NCI-H1930 (cell line): ENCODE measurements at regions not wholly inside any gene's neighbourhood (a gene's known extent, or its start where the extent isn't known, plus 50 kb on each side); places are given as distances from the start of the nearest gene placed in this dataset.

Experiments used
- DNase-seq, 2 experiments: peaks; one replicate each; lab custom pipeline; 2025; lab: John Stamatoyannopoulos, UW

DNA sequence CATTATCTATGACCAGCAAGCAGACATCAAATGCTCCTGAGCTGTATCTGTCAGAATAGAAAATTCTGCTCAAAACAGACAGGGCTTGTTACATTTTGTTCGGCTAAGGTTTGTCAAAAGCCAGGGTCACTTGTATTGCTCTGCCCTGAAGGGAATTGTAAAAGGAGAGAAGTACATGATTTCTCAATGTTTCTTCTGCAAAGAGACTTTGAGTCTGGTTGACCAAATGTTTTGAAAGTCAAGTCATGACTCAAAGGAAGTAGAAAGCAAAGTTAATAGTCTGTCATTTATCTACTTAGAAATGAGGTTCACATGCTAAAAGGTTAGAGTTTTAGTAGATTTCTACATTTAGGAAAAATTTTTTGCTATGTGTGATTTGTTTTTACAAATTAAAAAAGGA is 1624.1 kb upstream of the ZEB2 start:
- DNase-seq: no peak

DNA sequence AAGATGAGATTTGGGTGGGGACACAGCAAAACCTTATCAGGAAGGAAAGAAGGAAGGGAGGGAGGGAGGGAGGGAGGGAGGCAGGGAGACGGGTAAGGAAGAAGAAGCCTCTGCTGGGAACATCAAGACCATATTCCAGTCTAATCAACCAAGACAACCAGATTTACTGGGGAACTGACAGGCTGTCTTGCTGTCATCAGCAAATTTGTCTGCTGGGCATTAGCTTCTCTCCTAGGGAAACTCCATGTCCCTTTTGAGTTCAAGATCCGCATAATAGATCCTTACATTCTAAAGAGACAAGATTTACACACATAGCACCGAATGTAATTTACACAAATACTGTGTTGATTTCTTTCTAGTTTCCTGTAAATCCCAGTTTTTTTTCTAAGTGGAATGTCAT is 1618.9 kb upstream of the ZEB2 start:
- no peak for DNase-seq

DNA sequence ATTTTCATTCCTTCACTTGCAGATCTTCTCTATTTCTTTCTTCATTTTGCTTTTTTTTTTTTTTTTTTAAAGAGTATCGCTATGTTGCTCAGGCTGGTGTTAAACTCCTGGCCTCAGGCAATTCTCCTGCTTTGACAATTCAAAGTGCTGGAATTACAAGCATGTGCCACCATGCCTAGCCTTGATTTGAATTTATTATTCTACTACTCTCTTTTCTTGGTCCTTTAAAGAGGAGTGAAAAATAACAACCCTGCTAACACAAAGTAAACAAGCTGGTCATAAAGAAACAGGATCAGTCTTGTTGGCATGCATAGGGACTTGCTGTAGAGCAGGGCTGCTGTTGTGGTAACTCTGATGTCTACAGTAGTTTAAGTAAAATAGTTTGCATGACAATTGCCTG is 1615.3 kb upstream of the ZEB2 start:
- no peak for DNase-seq

DNA sequence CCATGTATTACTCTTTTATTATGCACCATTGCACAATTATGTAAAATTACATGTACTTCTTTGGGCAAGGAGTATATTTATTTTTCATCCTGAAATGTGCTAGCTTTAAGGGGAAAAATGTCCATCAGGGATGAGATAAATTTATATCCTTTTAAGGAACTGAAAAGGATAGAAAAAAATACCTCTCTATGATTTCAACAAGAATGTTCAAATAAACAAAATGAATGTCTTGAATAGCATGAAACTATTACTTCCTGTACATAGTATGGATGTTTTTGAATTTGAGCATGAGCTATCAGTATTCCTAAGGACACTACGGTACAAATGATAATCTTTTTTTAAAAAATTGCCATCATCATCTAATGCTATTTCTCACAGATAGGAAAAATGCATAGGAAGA is 1611.9 kb upstream of the ZEB2 start:
- DNase-seq: no peak

DNA sequence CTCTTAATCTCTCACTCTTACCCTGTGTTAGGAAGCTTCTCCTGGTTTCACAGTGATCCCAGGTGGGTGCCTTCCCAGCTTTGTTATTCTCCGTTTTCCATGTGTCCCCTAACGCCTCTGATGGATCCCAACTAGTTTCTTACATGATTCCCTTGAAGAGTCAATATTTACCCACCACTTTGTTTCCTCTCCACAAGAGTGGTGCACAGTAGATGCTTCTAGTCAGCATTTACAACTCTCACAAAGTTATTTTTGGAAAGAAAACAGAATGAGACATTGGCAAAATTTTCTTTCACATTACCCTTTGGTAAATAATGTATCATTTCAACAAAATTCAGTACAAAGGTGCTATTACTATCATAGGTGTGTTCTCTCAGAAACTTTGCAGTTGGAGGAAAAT is 1611.1 kb upstream of the ZEB2 start:
- no peak for DNase-seq

DNA sequence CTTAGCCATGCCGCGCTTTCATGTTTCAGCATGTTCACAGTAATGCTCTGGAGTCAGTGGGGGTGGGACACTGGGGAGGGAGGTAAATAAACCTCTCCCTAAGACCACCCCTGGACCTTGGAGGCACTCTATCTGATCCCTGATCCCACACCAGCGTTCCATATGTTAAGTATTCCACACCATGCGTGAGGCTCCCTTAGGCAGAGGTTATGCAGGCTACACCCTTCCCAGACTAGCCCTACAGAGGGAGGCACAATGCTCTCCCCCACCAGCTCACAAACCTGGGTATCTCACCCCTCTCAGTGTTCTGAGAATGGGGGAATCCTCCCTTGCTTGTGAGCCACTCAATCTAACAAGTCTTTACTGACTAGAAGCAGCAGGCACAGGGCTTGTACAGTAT is 1610.4 kb upstream of the ZEB2 start:
- no peak for DNase-seq

DNA sequence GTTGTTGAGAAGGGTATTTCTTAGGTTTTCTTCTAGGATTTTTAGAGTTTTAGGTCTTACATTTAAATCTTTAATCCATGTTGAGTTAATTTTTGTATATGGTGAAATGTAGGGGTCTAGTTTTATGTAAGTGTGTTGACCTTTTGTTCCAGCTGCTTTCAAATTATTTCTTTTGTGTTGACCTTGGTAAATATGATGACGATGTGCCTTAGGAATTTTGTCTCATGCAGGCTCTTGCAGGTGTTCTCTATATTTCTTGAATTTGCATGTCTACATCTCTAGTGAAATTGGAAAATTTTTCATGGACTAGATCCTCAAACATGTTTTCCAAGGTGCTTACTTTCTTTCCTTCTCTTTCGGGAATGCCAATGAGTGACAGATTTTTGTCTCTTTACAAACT is 1609.3 kb upstream of the ZEB2 start:
- no peak for DNase-seq

DNA sequence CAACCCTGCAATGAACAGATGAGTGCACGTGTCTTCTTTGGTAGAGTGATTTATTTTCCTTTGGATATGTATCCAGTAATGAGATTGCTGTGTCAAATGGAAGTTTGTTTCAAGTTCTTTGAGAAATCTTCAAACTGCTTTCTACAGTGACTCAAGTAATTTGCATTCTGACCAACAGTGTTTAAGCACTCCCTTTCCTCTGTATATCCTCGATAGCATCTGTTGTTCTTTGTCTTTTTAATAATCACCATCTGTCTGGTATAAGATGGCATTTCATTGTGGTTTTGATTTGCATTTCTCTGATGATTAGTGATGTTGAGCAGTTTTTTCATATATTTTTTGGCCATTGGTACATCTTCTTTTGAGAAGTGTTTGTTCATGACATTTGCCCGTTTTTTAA is 1608.3 kb upstream of the ZEB2 start:
- no peak for DNase-seq

DNA sequence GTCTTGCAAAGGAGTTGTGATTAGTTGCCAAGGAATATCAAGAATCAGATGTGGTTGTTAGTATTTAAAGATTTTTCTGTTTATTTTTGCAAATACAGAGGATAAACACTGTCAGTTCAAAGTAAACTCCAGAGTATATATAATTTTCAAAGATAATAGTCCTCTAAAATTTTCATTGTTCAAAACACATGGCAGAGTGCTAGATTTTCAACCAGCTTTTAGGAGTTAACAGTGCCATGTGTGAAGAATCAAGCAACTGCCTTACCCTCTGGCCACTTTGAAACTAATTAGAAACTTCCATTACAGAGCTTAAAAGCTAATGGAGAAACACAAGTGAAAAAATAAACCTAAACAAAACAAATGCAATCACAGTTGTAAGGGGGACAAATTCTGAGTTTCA is 1605.6 kb upstream of the ZEB2 start:
- no peak for DNase-seq

DNA sequence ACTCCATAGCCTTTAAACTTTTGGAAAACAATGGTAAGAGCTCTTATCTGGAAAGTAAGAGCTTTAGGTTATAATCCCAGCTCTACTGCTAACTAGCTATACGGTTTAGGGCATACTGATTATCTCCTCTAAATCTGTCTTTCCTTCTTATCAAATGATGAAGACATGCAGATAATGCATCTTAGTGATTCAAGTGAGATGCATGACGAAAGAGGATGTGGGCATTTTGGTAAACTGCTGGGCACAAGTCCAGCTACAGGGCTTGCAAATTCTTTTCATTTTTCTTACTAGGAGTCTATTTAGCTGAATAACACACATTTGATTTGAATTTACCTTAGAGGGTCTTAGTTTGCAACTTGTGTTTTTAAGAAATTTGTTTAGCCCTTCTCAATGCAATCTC is 1604.8 kb upstream of the ZEB2 start:
- DNase-seq: no peak

DNA sequence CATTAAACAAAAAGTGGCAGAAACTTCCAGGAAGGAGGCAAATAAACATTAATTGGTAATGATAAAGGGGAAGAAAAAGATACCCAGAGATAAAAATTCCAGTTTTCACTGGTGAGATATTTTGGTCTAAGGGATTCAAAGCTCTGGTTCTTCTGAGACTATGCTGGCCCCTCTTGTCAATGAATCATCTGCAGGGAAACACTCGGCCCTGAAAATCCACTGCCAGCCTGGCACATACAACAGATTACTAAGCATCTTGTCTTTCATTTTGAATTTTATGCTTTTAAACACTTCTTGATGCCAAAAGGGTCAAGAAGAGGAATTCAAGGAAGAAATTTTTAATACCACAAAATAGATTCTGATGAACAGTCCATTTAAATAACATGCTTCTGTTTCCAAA is 1603.8 kb upstream of the ZEB2 start:
- DNase-seq: no peak

DNA sequence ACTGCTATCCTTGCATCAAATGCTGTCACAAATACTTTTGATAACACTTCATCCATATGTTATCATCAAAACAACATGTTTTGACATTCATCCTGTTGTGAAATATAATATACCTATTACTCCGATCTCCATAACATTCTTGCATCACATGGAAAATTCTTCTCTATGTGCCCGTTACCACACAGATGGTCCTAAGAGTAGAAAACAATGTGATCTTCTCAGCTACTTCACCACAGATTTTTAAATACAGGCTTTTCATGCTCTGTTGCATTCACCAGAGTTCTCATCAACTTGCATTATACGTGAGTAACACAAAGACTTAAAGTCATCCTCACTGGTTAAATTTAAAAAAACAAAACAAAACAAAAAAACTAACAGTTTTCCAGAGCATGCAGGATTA is 1603.3 kb upstream of the ZEB2 start:
- no peak for DNase-seq

DNA sequence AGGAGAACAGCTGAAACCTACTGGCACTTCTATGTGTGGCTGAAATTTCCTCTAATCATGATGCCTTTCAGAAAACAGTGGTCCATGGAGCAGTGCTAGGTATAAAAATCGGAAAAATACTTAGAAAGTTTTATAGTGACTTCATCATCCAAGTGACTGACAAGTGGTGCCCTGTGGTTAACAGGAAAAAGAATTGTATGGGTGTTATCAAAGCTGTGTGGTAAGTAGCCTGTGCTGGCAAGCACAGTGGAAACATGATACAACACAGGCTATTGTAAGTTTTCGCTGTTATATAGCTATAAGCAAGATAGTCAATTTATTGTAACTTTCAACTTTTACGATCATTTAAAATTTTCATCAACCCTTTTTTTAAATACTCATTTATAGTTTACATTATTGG is 1599.7 kb upstream of the ZEB2 start:
- DNase-seq: no peak

DNA sequence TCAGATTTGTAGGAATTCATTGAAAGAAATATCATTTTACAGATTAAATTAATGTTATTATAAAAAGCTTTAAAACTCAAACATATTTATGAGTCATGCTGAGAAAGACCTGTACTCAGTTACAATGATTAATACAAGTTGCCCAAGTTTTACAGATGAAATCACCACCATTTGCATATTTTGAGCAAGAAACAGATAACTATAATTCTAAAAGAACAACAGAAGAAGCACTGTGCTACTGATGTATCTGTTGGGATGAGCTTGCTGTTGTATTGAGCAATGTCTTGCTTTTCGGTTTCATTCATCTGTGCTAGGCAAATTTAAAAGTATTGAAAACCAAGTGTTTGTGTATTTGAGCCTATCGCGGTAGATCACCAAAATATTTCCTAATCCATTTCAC is 1589.1 kb upstream of the ZEB2 start:
- no peak for DNase-seq

DNA sequence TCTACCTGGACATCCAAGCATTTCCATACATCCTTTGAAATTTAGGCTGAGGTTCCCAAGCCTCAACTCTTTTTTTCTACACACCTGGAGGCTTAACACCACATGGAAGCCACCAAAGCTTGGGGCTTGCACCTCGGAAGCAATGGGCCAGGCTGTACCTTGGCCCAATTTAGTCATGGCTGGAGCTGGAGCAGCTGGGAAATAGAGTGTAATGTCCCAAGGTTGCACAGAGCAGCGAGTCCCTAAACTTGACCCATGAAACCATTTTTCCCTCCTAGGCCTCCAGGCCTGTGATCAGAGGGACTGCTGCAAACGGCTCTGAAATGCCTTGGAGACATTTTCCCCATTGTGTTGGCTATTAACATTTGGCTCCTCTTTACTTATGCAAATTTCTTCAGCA is 1574.3 kb upstream of the ZEB2 start:
- no peak for DNase-seq

DNA sequence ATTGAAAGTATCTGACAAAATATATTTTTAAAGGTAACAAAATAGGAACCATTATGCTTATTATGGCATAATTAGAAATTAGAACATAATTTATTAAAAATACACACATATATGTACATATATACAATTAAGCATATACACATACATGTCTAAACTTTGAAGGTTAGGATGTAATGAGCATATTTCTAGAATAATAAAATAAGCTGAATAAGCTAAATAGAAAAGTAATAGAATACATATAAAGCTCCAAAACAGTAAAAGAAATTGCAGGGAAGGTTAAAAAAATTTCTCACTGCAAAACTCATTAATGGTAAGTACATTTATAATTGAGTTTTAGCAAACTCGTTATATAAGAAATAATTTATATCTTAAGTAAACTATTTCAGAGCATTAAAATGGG is 1561.5 kb upstream of the ZEB2 start:
- no peak for DNase-seq

DNA sequence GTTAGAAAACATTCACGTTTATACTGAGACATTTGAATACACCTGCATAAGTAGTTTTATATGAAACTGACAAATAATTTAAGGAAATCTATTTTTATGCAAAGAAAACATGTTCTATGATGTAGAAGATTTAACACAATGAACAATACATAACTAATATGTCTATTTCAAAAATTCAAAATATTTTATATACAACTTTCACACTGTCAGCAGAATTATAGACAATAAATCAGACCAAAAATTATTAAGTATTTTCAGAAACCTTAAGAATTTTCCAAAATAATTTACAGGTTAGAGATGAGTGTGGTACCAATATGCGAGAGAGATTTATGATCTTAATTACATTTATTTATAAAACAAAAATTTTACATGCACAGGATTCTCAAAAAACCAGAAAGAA is 1561.0 kb upstream of the ZEB2 start:
- DNase-seq: no peak

DNA sequence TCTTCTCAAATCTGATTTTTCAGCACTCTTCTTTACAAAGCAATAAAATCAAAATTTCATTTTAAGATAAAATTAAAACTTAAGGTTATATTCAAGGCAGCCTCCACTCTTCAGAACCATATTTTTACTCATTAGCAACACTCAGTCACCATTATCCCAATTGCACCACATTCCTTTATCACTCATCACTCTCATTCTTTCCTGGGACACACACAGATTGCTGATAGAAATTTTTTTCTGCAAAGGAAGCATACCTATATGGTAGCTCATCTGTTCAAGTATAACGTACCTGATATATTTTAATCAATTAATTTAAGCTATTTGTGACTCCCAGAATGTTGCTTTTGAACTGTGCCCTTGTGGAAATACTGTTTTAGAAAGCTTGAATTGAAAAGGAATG is 1559.3 kb upstream of the ZEB2 start:
- no peak for DNase-seq

DNA sequence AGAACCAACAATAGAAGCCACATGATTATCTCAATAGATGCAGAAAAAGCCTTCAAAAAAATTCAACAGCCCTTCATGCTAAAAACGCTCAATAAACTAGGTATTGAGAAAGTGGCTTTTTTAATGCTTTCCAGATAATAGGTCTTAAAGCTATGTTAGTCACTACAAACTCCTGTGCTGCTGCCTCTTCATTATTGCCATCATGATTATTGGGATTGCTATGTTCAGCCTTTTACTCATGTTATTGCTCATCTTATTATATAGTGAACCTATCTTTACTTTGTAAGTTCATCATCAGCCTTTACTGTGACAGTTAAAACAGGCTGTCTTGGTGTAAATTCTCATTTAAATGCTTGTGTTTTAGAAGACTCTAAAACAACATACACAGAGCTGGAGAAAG is 1557.2 kb upstream of the ZEB2 start:
- DNase-seq: no peak

DNA sequence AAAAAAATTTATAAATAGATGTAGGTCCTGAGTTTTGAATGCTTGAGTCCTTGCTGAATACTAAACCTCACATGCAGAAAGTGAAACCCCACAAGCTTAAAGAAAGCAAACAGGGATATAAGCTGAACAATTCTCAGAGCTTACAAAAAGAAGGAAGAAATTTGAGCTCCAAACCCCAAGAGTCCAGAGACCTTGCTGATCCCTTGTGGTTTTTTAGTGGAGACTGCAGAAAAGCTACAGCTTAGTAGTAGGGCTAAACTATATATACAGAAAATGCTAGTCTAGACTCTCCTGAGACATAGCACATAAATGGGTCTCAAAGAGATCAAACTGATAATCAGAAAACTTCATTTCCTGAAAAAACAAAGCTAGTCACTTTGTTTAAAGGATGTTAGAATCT is 1548.1 kb upstream of the ZEB2 start:
- no peak for DNase-seq

DNA sequence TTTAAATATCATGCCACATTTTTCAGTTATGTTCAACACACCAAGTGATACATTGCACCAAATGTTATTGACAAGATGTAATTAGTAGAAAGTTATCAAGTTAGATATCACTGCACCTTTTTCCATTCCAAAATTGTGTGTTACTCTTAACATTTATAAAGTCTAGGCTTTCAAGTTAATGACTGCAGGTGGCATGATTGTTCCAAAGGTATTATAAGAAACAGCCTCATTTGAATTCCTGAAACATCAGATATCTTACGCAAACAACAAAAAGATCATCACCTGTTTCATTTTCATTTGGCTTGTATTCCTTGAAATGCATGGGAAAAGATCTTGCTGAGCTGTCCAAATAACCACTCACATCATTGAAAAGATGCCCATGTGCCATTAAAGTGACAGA is 1528.2 kb upstream of the ZEB2 start:
- DNase-seq: no peak

DNA sequence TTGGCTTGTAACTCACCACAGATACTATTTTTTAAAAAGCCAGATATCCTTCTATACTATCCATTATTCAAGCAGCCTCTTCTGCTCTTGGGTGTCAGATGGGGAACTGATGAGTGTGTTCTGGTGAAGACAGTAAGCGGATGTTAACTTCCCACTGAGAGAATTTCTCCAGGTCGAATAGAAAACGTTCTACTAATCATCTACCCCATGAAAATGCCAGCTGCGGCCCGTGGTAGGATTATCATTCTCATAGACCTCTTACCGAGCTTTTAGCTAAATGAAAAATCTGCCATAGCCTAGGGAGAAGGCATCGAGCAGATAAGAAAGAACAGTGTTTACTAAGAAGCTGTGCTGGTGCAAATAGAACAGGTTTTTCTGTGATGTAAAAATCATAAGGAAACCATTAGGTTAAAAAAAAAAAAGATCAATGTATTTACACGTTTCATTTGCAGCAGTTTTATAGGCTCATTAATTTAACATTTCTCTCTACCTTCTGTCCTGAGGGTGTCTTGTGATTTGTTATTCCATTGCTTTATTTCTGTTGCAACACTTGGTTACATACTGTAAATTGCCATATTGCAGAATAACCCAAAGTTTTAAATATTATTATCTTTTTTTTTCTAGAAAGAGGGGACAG is 1521.5 kb upstream of the ZEB2 start:
- DNase-seq: no peak

DNA sequence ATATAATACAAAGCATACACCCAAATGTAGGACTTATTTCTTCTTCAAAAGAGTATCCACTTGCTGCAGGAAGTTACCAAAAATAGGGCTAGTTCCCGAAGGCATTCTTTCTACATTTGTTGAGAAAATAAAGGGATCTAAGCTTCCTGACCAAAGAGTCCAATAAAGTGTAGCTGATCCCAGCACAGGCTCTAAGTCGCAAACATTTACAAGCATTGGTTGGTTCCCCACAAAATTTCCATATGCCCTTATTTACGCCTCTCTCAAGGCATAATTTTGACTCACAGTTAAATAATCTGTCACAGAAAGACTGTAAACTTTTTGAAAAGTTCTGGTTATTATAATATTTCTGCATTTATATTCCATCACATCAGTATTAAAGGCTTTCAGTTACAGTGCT is 1520.1 kb upstream of the ZEB2 start:
- DNase-seq: no peak

DNA sequence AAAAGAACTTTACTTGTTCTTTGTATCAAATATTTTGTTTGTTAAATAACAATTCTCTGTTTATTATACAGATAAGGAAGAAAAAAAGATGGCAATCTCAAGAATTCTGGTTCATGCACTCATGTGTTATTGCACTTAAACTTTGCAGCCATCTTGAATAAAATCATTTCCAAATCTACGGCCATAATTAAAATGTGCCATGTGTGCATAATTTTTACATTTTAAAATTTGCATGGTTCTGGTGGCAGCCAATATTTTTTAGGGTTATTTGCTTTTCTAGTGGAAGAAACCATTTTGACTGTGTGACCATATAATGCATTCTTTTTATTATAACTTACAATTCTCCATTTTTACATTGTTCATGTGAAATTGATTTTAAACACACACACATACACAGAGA is 1518.1 kb upstream of the ZEB2 start:
- no peak for DNase-seq

DNA sequence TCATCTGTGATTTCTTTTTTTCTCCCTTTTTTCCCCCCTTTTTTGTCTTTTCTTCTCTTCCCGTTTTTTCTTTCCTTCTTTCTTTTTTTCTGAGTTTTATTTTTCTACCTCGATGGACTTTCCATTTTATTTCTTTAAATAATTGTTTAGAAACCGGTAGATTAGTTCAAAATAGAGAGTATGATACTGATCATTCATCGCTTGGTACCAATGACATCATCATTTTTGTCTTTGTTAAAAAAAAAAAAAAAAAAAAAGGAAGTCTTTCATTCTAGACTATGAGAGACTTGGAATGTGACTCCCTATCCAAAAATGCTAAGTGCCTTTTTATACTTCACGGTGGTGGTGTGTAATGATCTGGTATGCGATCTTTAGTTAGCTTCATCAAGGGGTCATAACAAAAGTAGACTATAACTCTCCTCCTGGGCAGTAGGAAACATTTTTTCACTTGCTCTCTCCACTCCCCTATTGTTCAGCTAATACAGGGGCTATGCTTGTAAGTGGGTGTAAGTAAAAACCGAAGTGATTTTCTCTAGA is 1517.5 kb upstream of the ZEB2 start:
- DNase-seq: no peak
